ENCODE measurements at regions not wholly inside any gene's neighbourhood (a gene's known extent, or its start where the extent isn't known, plus 50 kb on each side); places are given as distances from the start of the nearest gene placed in this dataset.

DNA sequence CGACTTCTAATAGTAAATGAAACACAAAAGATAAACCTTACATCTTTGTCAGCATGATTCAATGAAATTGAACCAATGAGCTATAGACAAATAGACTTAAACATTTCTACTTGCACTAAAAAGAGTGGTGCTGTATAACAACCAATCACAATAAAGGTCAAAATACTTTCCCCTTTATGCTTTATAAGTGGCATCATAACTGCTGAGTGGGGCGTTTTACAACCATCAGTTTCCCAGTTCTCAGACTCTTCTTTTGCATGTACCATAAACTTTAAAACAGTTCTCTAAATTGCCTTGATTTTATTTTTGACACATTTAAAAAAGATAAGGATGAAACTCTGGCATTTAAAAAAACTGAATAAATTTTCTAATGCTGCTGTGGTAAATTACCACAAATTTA, 356.2 kb downstream of the NNT start:
- WGBS, 5 donors: 83 to 90% (median 86%) methylated on average over 2 of the region's 2 CpGs
- no peaks in the 10 kb centered on the region for H3K27me3 ChIP-seq
- intact Hi-C loops (cut with DNase I; ENCODE audit: low total_unique reads): no loop called here
- no peak overlapping the region for H3K27ac ChIP-seq
- peaks cover 0 to 4% (median 0%) of the 10 kb centered on the region in 4 donors for H3K9me3 ChIP-seq
- no peak overlapping the region for H3K4me3 ChIP-seq
- no peak for DNase-seq
- no peaks in the 10 kb centered on the region for H3K4me1 ChIP-seq
- no peak for TF ChIP-seq POLR2A (IDR thresholded peaks at IDR 0.05)
- TF ChIP-seq, protein P1, sequence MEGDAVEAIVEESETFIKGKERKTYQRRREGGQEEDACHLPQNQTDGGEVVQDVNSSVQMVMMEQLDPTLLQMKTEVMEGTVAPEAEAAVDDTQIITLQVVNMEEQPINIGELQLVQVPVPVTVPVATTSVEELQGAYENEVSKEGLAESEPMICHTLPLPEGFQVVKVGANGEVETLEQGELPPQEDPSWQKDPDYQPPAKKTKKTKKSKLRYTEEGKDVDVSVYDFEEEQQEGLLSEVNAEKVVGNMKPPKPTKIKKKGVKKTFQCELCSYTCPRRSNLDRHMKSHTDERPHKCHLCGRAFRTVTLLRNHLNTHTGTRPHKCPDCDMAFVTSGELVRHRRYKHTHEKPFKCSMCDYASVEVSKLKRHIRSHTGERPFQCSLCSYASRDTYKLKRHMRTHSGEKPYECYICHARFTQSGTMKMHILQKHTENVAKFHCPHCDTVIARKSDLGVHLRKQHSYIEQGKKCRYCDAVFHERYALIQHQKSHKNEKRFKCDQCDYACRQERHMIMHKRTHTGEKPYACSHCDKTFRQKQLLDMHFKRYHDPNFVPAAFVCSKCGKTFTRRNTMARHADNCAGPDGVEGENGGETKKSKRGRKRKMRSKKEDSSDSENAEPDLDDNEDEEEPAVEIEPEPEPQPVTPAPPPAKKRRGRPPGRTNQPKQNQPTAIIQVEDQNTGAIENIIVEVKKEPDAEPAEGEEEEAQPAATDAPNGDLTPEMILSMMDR (IDR thresholded peaks at IDR 0.05): no peak
- no peak for TF ChIP-seq POLR2AphosphoS5 (IDR thresholded peaks at IDR 0.05)
- TF ChIP-seq EP300 (IDR thresholded peaks at IDR 0.05): no peak
- no peaks in the 10 kb centered on the region for H3K36me3 ChIP-seq

DNA sequence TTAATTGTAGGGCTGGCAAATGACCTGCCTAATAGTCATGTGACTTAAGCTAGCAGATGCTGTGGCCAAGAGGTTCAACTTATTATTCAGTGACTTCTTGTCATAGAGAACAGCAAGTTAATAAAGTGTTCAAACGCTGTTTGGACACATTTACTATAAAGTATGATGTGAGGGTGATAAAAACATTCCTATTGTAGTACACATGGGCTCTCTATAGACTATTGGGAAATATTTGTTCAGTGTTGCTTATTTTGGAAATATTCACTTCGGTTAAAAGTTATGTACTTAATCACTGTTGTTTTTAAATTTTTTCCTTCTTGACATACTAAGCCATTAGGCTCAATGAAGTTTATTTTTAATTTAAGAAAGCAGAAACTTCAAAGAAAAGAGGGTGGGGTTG, 345.0 kb downstream of the NNT start:
- Histone ChIP-seq H3K4me3 (no peak overlapping the region), H3K27me3 (no peaks in the 10 kb centered on the region), H3K9me3 (peaks cover 6 to 20% (median 13%) of the 10 kb centered on the region in 4 donors), H3K4me1 (no peaks in the 10 kb centered on the region), H3K27ac (no peak overlapping the region), H3K36me3 (no peaks in the 10 kb centered on the region)
- 34 to 41% (median 40%) methylated on average over 2 of the region's 2 CpGs for WGBS, 5 donors
- DNase-seq: no peak
- TF ChIP-seq POLR2A (IDR thresholded peaks at IDR 0.05) (no peak), POLR2AphosphoS5 (IDR thresholded peaks at IDR 0.05) (no peak), EP300 (IDR thresholded peaks at IDR 0.05) (no peak)
- TF ChIP-seq, protein P1 (IDR thresholded peaks at IDR 0.05): no peak
- intact Hi-C loops (cut with DNase I; ENCODE audit: low total_unique reads): no loop called here

DNA sequence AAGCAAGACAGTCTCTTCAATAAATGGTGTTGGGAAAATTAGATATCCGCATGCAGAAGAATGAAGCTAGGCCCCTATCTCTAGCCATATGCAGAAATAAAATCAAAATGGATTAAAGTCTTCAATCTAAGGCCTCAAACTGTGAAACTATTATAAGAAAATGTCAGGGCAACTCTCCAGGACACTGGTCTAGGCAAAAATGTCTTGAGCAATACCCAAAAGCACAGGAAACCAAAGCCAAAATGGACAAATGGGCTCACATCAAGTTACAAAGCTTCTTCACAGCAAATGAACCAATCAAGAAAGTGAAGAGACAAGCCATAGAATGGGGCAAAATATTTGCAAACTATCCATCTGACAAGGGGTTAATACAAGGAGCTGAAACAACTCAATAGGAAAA, 338.8 kb downstream of the NNT start:
- no peak overlapping the region for H3K27ac ChIP-seq
- H3K4me3 ChIP-seq: no peak overlapping the region
- WGBS, 5 donors: 93 to 100% (median 100%) methylated on average over 1 of the region's 1 CpG
- TF ChIP-seq POLR2A (IDR thresholded peaks at IDR 0.05) (no peak), EP300 (IDR thresholded peaks at IDR 0.05) (no peak), POLR2AphosphoS5 (IDR thresholded peaks at IDR 0.05) (no peak)
- no peak for DNase-seq
- H3K36me3 ChIP-seq: no peaks in the 10 kb centered on the region
- peaks cover 6 to 16% (median 13%) of the 10 kb centered on the region in 4 donors for H3K9me3 ChIP-seq
- intact Hi-C loops (cut with DNase I; ENCODE audit: low total_unique reads): no loop called here
- H3K4me1 ChIP-seq: no peaks in the 10 kb centered on the region
- no peaks in the 10 kb centered on the region for H3K27me3 ChIP-seq

DNA sequence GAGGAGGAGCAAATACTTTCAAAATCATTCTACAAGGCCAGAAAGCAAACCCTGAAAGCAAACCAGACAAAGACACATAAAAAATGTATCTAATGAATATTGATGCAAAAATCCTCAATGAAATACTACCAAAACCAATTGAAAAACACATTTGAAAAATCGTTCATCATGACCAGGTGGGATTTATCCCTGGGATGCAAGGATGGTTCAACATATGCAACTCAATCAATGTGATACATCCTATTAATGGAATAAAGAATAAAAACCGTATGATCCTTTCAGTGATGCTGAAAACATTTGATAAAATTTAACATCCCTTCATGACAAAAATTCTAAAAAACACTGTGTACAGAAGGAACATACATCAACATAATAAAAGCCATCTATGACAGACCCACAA, 337.6 kb downstream of the NNT start:
- Histone ChIP-seq H3K4me3 (no peak overlapping the region), H3K9me3 (peaks cover 0 to 4% (median 2%) of the 10 kb centered on the region in 4 donors), H3K36me3 (no peaks in the 10 kb centered on the region), H3K27me3 (no peaks in the 10 kb centered on the region), H3K27ac (no peak overlapping the region), H3K4me1 (no peaks in the 10 kb centered on the region)
- intact Hi-C loops (cut with DNase I; ENCODE audit: low total_unique reads): no loop called here
- TF ChIP-seq POLR2A (IDR thresholded peaks at IDR 0.05) (no peak), EP300 (IDR thresholded peaks at IDR 0.05) (no peak), POLR2AphosphoS5 (IDR thresholded peaks at IDR 0.05) (no peak)
- TF ChIP-seq, protein P1 (IDR thresholded peaks at IDR 0.05): no peak
- no peak for DNase-seq
- 81 to 93% (median 88%) methylated on average over 2 of the region's 2 CpGs for WGBS, 5 donors

DNA sequence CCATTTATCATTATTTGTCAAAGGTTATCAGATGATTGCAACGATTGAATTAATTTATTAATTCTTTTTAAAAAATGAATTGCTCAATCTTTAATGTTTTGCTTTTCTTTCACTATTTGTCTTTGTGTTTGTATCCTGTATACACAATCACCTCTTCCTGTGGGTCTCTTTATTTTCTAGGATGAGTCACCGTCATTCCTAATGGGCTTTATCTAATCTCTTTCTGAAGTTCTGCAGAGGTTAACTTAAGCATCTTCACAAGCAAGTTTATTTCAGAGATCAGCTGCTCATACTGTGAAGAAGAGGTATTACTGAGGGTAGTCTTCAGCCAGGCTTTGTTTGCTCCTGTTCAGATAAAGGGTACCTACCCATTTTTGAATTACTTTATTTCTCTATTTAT, 323.9 kb downstream of the NNT start:
- no peak overlapping the region for H3K27ac ChIP-seq
- no peaks in the 10 kb centered on the region for H3K27me3 ChIP-seq
- no peak overlapping the region for H3K4me3 ChIP-seq
- H3K4me1 ChIP-seq: no peaks in the 10 kb centered on the region
- intact Hi-C loops (cut with DNase I; ENCODE audit: low total_unique reads): no loop called here
- 11 to 29% (median 18%) methylated on average over 2 of the region's 2 CpGs for WGBS, 5 donors
- DNase-seq: no peak
- H3K9me3 ChIP-seq: peaks cover 0 to 6% (median 0%) of the 10 kb centered on the region in 4 donors
- no peak for TF ChIP-seq POLR2A (IDR thresholded peaks at IDR 0.05)
- TF ChIP-seq EP300 (IDR thresholded peaks at IDR 0.05): no peak
- no peak for TF ChIP-seq POLR2AphosphoS5 (IDR thresholded peaks at IDR 0.05)
- TF ChIP-seq, protein P1 (IDR thresholded peaks at IDR 0.05): no peak
- H3K36me3 ChIP-seq: no peaks in the 10 kb centered on the region

Data from stomach (tissue), 8 donors.